OCI-LY1 (cell line): ENCODE measurements at regions not wholly inside any gene's neighbourhood (a gene's known extent, or its start where the extent isn't known, plus 50 kb on each side); places are given as distances from the start of the nearest gene placed in this dataset.

Source experiments
- H2AFZ ChIP-seq: fragments of 200-600 bp; sonication (generic), shearing (Covaris generic); 2 replicates; pipeline ENCODE4 v1.6.0; 2014; ENCODE audit warnings: antibody characterized with exemption, mild to moderate bottlenecking, low read length
- H3F3A ChIP-seq: fragments of 200-600 bp; sonication (generic), shearing (Covaris generic); 2 replicates; pipeline ENCODE4 v1.6.0; 2014; ENCODE audit warnings: mild to moderate bottlenecking, antibody characterized with exemption, low read length, moderate library complexity; ENCODE audit not compliant: insufficient read depth
- H3K27ac ChIP-seq: fragments of 200-600 bp; sonication (generic); 2 replicates; pipeline ENCODE4 v1.5.1; 2014; ENCODE audit warnings: low read length, mixed run types, mild to moderate bottlenecking, low read depth; ENCODE audit not compliant: poor library complexity, severe bottlenecking
- H3K27me3 ChIP-seq: fragments of 200-600 bp; sonication (generic); 2 replicates; pipeline ENCODE4 v1.6.0; 2014; ENCODE audit warnings: antibody characterized with exemption, mild to moderate bottlenecking, low read length, moderate library complexity; ENCODE audit not compliant: insufficient read depth
- H3K36me3 ChIP-seq: fragments of 200-600 bp; sonication (generic); 2 replicates; pipeline ENCODE4 v1.6.1; 2014; ENCODE audit warnings: mild to moderate bottlenecking, antibody characterized with exemption, low read length, moderate library complexity, mixed read lengths; ENCODE audit not compliant: insufficient read depth
- H3K4me1 ChIP-seq: fragments of 200-600 bp; sonication (generic); 2 replicates; pipeline ENCODE4 v1.5.1; 2014; ENCODE audit warnings: mild to moderate bottlenecking, low read length, moderate library complexity; ENCODE audit not compliant: insufficient read depth, severe bottlenecking
- H3K4me2 ChIP-seq: fragments of 200-600 bp; sonication (generic), shearing (Covaris generic); 2 replicates; pipeline ENCODE4 v1.6.1; 2014; ENCODE audit warnings: low read length
- H3K4me3 ChIP-seq: fragments of 200-600 bp; sonication (generic); 2 replicates; pipeline ENCODE4 v1.5.1; 2014; ENCODE audit warnings: low read length, low read depth, mild to moderate bottlenecking, mixed read lengths; ENCODE audit not compliant: poor library complexity, severe bottlenecking
- H3K79me2 ChIP-seq: fragments of 200-600 bp; shearing (Covaris generic); 2 replicates; pipeline ENCODE4 v1.6.1; 2016; ENCODE audit warnings: mixed run types, low read length, mixed read lengths; ENCODE audit not compliant: insufficient read depth
- H3K9ac ChIP-seq: fragments of 200-600 bp; sonication (generic), shearing (Covaris generic); 2 replicates; pipeline ENCODE4 v1.6.1; 2014; ENCODE audit warnings: mild to moderate bottlenecking, low read length, mixed read lengths
- H3K9me2 ChIP-seq: fragments of 200-600 bp; sonication (generic), shearing (Covaris generic); 2 replicates; pipeline ENCODE4 v1.6.1; 2014; ENCODE audit warnings: low read depth, mild to moderate bottlenecking, low read length, mixed read lengths
- H3K9me3 ChIP-seq: fragments of 200-600 bp; shearing (Covaris generic); 2 replicates; pipeline ENCODE4 v1.6.1; 2014; ENCODE audit warnings: low read length, mixed read lengths
- H4K20me1 ChIP-seq: fragments of 200-600 bp; sonication (generic), shearing (Covaris generic); 2 replicates; pipeline ENCODE4 v1.6.0; 2016; ENCODE audit warnings: mild to moderate bottlenecking, low read length; ENCODE audit not compliant: insufficient read depth
- EZH2 ChIP-seq: fragments of 200-600 bp; sonication (generic), shearing (Covaris generic); IDR thresholded peaks from 2 replicates; pipeline ENCODE4 v1.8.0; 2017; ENCODE audit warnings: borderline replicate concordance, mixed run types, mild to moderate bottlenecking, antibody characterized with exemption, low read length, moderate library complexity, mixed read lengths
- TF ChIP-seq, protein P1 (sequence below): fragments of 200-600 bp; sonication (generic), shearing (Covaris generic); IDR thresholded peaks from 2 replicates; pipeline ENCODE4 v1.5.1; 2017; ENCODE audit warnings: mild to moderate bottlenecking, antibody characterized with exemption, low read length, moderate library complexity, mixed read lengths

DNA sequence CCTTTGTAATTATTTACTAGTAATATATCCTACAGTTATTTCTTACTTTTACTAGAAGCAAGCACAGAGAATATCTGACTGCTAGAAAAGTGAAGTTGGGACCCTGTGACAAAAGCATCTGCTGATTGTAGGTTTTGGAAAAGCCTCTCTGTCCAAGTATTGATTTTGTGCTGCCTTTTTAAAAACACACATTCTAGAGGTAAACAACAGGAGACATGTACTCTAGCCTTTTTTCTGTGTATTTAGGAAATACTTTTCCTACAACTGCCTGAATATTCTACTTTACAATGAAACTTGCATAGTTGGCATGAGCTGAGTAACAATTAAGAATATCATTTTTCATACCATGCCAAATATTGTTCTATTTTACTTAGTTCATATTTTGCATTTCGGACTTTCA is 1249.0 kb downstream of the SLC16A7 start:
- H3K9me2 ChIP-seq, result no peaks in the 10 kb centered on the region
- no peak for TF ChIP-seq EZH2
- TF ChIP-seq, protein P1, sequence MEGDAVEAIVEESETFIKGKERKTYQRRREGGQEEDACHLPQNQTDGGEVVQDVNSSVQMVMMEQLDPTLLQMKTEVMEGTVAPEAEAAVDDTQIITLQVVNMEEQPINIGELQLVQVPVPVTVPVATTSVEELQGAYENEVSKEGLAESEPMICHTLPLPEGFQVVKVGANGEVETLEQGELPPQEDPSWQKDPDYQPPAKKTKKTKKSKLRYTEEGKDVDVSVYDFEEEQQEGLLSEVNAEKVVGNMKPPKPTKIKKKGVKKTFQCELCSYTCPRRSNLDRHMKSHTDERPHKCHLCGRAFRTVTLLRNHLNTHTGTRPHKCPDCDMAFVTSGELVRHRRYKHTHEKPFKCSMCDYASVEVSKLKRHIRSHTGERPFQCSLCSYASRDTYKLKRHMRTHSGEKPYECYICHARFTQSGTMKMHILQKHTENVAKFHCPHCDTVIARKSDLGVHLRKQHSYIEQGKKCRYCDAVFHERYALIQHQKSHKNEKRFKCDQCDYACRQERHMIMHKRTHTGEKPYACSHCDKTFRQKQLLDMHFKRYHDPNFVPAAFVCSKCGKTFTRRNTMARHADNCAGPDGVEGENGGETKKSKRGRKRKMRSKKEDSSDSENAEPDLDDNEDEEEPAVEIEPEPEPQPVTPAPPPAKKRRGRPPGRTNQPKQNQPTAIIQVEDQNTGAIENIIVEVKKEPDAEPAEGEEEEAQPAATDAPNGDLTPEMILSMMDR, result no peak
- H3K79me2 ChIP-seq, result no peaks in the 10 kb centered on the region
- H3F3A ChIP-seq, result no peaks in the 10 kb centered on the region
- H3K36me3 ChIP-seq, result no peaks in the 10 kb centered on the region
- H2AFZ ChIP-seq, result no peak overlapping the region
- no peaks in the 10 kb centered on the region for H3K4me1 ChIP-seq
- no peaks in the 10 kb centered on the region for H4K20me1 ChIP-seq
- no peak overlapping the region for H3K27ac ChIP-seq
- H3K9ac ChIP-seq, result no peak overlapping the region
- no peak overlapping the region for H3K4me2 ChIP-seq
- no peaks in the 10 kb centered on the region for H3K27me3 ChIP-seq
- H3K9me3 ChIP-seq, result no peaks in the 10 kb centered on the region
- no peak overlapping the region for H3K4me3 ChIP-seq

- Histone ChIP-seq H3K79me2 (no peaks in the 10 kb centered on the region), H3K4me2 (no peak overlapping the region), H4K20me1 (no peaks in the 10 kb centered on the region), H3K27ac (no peak overlapping the region), H3K27me3 (no peaks in the 10 kb centered on the region), H3K9me3 (no peaks in the 10 kb centered on the region), H3K36me3 (no peaks in the 10 kb centered on the region), H3K4me3 (no peak overlapping the region), H3K4me1 (no peaks in the 10 kb centered on the region), H3F3A (no peaks in the 10 kb centered on the region), H3K9me2 (no peaks in the 10 kb centered on the region), H2AFZ (no peak overlapping the region), H3K9ac (no peak overlapping the region)
- TF ChIP-seq, protein P1, result no peak
- no peak for TF ChIP-seq EZH2
Measured at GRCh38 chr12:60845696-60846095, 1249.9 kb downstream of the SLC16A7 start.

GRCh38 chr12:60847281-60847680 is 1251.5 kb downstream of the SLC16A7 start:
- no peaks in the 10 kb centered on the region for H3F3A ChIP-seq
- H2AFZ ChIP-seq, result no peak overlapping the region
- H3K4me3 ChIP-seq, result no peak overlapping the region
- H3K27me3 ChIP-seq, result no peaks in the 10 kb centered on the region
- no peaks in the 10 kb centered on the region for H3K36me3 ChIP-seq
- TF ChIP-seq EZH2, result no peak
- TF ChIP-seq, protein P1, result no peak
- no peaks in the 10 kb centered on the region for H3K79me2 ChIP-seq
- no peaks in the 10 kb centered on the region for H3K9me2 ChIP-seq
- no peaks in the 10 kb centered on the region for H4K20me1 ChIP-seq
- H3K9ac ChIP-seq, result no peak overlapping the region
- no peak overlapping the region for H3K4me2 ChIP-seq
- H3K9me3 ChIP-seq, result no peaks in the 10 kb centered on the region
- H3K27ac ChIP-seq, result no peak overlapping the region
- no peaks in the 10 kb centered on the region for H3K4me1 ChIP-seq
